K562 (cell line): ENCODE measurements at regions not wholly inside any gene's neighbourhood (a gene's known extent, or its start where the extent isn't known, plus 50 kb on each side); places are given as distances from the start of the nearest gene placed in this dataset.
A peak's percentile ranks its signal among the peaks of the same experiment; 100 is the strongest.

Experiments used
- ADNP ChIP-seq: fragments of 200-800 bp; sonication (Bioruptor generic); IDR thresholded peaks from 2 replicates; pipeline ENCODE4 v1.6.1; 2016; ENCODE audit warnings: missing genetic modification characterization, missing compliant biosample characterization
- ATF2 ChIP-seq: sonication (generic); formaldehyde crosslinking; IDR thresholded peaks from 2 replicates; pipeline ENCODE4 v1.8.1; 2022; ENCODE audit warnings: missing genetic modification reagents
- CREB5 ChIP-seq: fragments of 250-450 bp; sonication (Bioruptor Pico); IDR thresholded peaks from 2 replicates; pipeline ENCODE4 v1.5.0; 2020; ENCODE audit warnings: mild to moderate bottlenecking
- FOXP1 ChIP-seq: sonication (generic); formaldehyde crosslinking; IDR thresholded peaks from 2 replicates; pipeline ENCODE4 v1.8.0; 2022; ENCODE audit warnings: mild to moderate bottlenecking, missing genetic modification reagents
- IRF2 ChIP-seq: sonication (generic); formaldehyde crosslinking; IDR thresholded peaks from 2 replicates; pipeline ENCODE4 v1.8.1; 2022; ENCODE audit warnings: mild to moderate bottlenecking, missing genetic modification reagents
- NCOA6 ChIP-seq: fragments of 450-650 bp; IDR thresholded peaks from 2 replicates; pipeline ENCODE4 v1.6.1; 2017; ENCODE audit warnings: mild to moderate bottlenecking
- SMAD2 ChIP-seq: fragments of 150-350 bp; IDR thresholded peaks from 2 replicates; pipeline ENCODE4 v1.6.1; 2014; ENCODE audit warnings: low read depth, mild to moderate bottlenecking, low read length
- SREBF1 ChIP-seq: fragments of 150-350 bp; IDR thresholded peaks from 2 replicates; pipeline ENCODE4 v1.6.1; 2014; ENCODE audit warnings: antibody characterized with exemption, low read depth, low read length, borderline replicate concordance
- SRSF9 ChIP-seq: fragments of 200-400 bp; formaldehyde crosslinking; IDR thresholded peaks from 2 replicates; pipeline ENCODE4 v1.6.1; 2017; ENCODE audit warnings: low read depth, low read length, borderline replicate concordance
- TOE1 ChIP-seq, 2 experiments: fragments of 450-650 bp in 1 of 2; sonication (generic) in 1 of 2; formaldehyde crosslinking in 1 of 2; IDR thresholded peaks; 2 replicates each; pipeline versions ENCODE4 v1.7.1 to v1.8.0; 2016 to 2022; ENCODE audit warnings: borderline replicate concordance in 2 of 2, mild to moderate bottlenecking in 2 of 2, antibody characterized with exemption in 1 of 2, inconsistent platforms in 1 of 2, low read depth in 1 of 2, missing genetic modification reagents in 1 of 2, moderate library complexity in 1 of 2
- USF1 ChIP-seq: sonication (generic); formaldehyde crosslinking; IDR thresholded peaks from 2 replicates; pipeline ENCODE4 v1.9.0; 2022; ENCODE audit warnings: mild to moderate bottlenecking, missing genetic modification reagents
- ZBTB11 ChIP-seq, 3 experiments: fragments of 200-800 bp in 1 of 3; fragments of 250-450 bp in 1 of 3; fragments of 450-650 bp in 1 of 3; sonication (Bioruptor Pico) in 1 of 3; sonication (Bioruptor generic) in 1 of 3; formaldehyde crosslinking in 1 of 3; IDR thresholded peaks; 2 replicates each; pipeline versions ENCODE4 v1.6.1 to v1.8.0; 2016 to 2022; ENCODE audit warnings: mild to moderate bottlenecking in 2 of 3, missing genetic modification characterization in 2 of 3, missing compliant biosample characterization in 1 of 3, moderate library complexity in 1 of 3
- ZNF609 ChIP-seq: sonication (generic); formaldehyde crosslinking; IDR thresholded peaks from 2 replicates; pipeline ENCODE4 v1.8.1; 2023; ENCODE audit warnings: missing genetic modification reagents, mild to moderate bottlenecking, borderline replicate concordance
- ZNF707 ChIP-seq: fragments of 250-450 bp; sonication (Bioruptor Pico); conservative IDR thresholded peaks from 2 replicates; pipeline ENCODE4 v1.8.0; 2022; ENCODE audit warnings: inconsistent platforms, mild to moderate bottlenecking, moderate library complexity

GRCh38 chr22:22771696-22772377 is 115.8 kb upstream of the IGLL5 start (continued):
- no peak for TF ChIP-seq ZNF609 (CRISPR knock-in tag)
- no peak for TF ChIP-seq ZNF707 (CRISPR knock-in tag)
- TF ChIP-seq ADNP (tag), result no peak
- peak; percentile 66 for TF ChIP-seq ATF2 (CRISPR knock-in tag)
- peak; percentile 21; the same call in 1 of the 2 replicates for TF ChIP-seq USF1 (CRISPR knock-in tag)
- TF ChIP-seq ZBTB11 (CRISPR knock-in tag; IDR thresholded peaks at IDR 0.05), result no peak
- no peak for TF ChIP-seq CREB5
- TF ChIP-seq IRF2 (CRISPR knock-in tag), result peak; percentile 49; the same call in 1 of the 2 replicates
- no peak for TF ChIP-seq TOE1 (IDR thresholded peaks at IDR 0.05; ENCODE audit: borderline replicate concordance)
- TF ChIP-seq TOE1 (CRISPR knock-in tag; IDR thresholded peaks at IDR 0.05; ENCODE audit: borderline replicate concordance, low read depth), result no peak
- no peak for TF ChIP-seq SMAD2
- TF ChIP-seq SRSF9, result no peak
- no peak for TF ChIP-seq SREBF1
- no peak for TF ChIP-seq NCOA6
- TF ChIP-seq FOXP1, result no peak
